Progenitor cell of endocrine pancreas (in vitro differentiated cells): ENCODE measurements at regions not wholly inside any gene's neighbourhood (a gene's known extent, or its start where the extent isn't known, plus 50 kb on each side); places are given as distances from the start of the nearest gene placed in this dataset.
"Not testable (repeated sequence)": the region's sequence is repeated elsewhere in the genome, so short reads cannot be mapped to it uniquely, and the experiment has no call there.

ENCODE experiments used
- DNase-seq: peaks from one replicate; pipeline ENCODE4 v3.0.0; 2021; ENCODE audit warnings: low spot score; ENCODE audit not compliant: unreplicated experiment
- H3K27ac Mint-ChIP-seq: 2 replicates; pipeline ENCODE4 v1.8.0; 2021; ENCODE audit warnings: mild to moderate bottlenecking, moderate library complexity, mixed read lengths
- H3K27me3 Mint-ChIP-seq: 2 replicates; pipeline ENCODE4 v1.8.0; 2021; ENCODE audit warnings: mixed read lengths
- H3K36me3 Mint-ChIP-seq: 2 replicates; pipeline ENCODE4 v1.8.0; 2022; ENCODE audit warnings: mixed read lengths; ENCODE audit not compliant: insufficient read depth
- H3K4me1 Mint-ChIP-seq: 2 replicates; pipeline ENCODE4 v1.8.0; 2021; ENCODE audit warnings: low read depth, mixed read lengths
- H3K4me3 Mint-ChIP-seq: 2 replicates; pipeline ENCODE4 v1.8.0; 2021; ENCODE audit warnings: low read depth, mild to moderate bottlenecking, moderate library complexity, mixed read lengths
- H3K9me3 Mint-ChIP-seq: 2 replicates; pipeline ENCODE4 v1.8.0; 2021; ENCODE audit warnings: low read depth, mixed read lengths
- CTCF ChIP-seq: fragments of 200-600 bp; sonication (generic); IDR thresholded peaks from one replicate; pipeline ENCODE4 v1.5.0; 2021; ENCODE audit warnings: antibody characterized with exemption, mild to moderate bottlenecking; ENCODE audit not compliant: unreplicated experiment

- no peak for TF ChIP-seq CTCF
- H3K4me3 Mint-ChIP-seq = no peak overlapping the region
- no peaks in the 10 kb centered on the region for H3K9me3 Mint-ChIP-seq
- H3K36me3 Mint-ChIP-seq = no peaks in the 10 kb centered on the region
- peak overlapping the region; percentile 67 for H3K27ac Mint-ChIP-seq
- no peak for DNase-seq
- H3K4me1 Mint-ChIP-seq = peaks cover 18% of the 10 kb centered on the region
- H3K27me3 Mint-ChIP-seq = no peaks in the 10 kb centered on the region
Observed at GRCh38 chr14:83058068-83058467, 1524.4 kb upstream of the SEL1L start.

- Mint-ChIP-seq H3K27ac (no peak overlapping the region), H3K27me3 (no peaks in the 10 kb centered on the region), H3K4me3 (no peak overlapping the region), H3K36me3 (no peaks in the 10 kb centered on the region), H3K9me3 (peaks cover 6% of the 10 kb centered on the region), H3K4me1 (peaks cover 3% of the 10 kb centered on the region)
- no peak for DNase-seq
- TF ChIP-seq CTCF = peak; percentile 70
Observed at GRCh38 chr14:83071888-83072501, 1538.3 kb upstream of the SEL1L start.

GRCh38 chr14:83085136-83085535 is 1551.5 kb upstream of the SEL1L start:
- TF ChIP-seq CTCF = no peak
- no peak overlapping the region for H3K27ac Mint-ChIP-seq
- H3K36me3 Mint-ChIP-seq = no peaks in the 10 kb centered on the region
- H3K4me3 Mint-ChIP-seq = no peak overlapping the region
- H3K27me3 Mint-ChIP-seq = no peaks in the 10 kb centered on the region
- peaks cover 4% of the 10 kb centered on the region for H3K4me1 Mint-ChIP-seq
- DNase-seq = no peak
- H3K9me3 Mint-ChIP-seq = no peaks in the 10 kb centered on the region

GRCh38 chr14:83085725-83086124 is 1552.1 kb upstream of the SEL1L start:
- Mint-ChIP-seq H3K27ac (no peak overlapping the region), H3K4me3 (no peak overlapping the region), H3K4me1 (peaks cover 4% of the 10 kb centered on the region), H3K27me3 (no peaks in the 10 kb centered on the region), H3K36me3 (no peaks in the 10 kb centered on the region), H3K9me3 (no peaks in the 10 kb centered on the region)
- TF ChIP-seq CTCF = no peak
- DNase-seq = no peak

- H3K27me3 Mint-ChIP-seq, H3K27ac Mint-ChIP-seq, DNase-seq, H3K4me3 Mint-ChIP-seq, H3K4me1 Mint-ChIP-seq, H3K9me3 Mint-ChIP-seq, H3K36me3 Mint-ChIP-seq: not testable (repeated sequence)
Observed at GRCh38 chr14:83091991-83092956, 1558.6 kb upstream of the SEL1L start.

GRCh38 chr14:83096092-83096491 is 1562.4 kb upstream of the SEL1L start:
- Mint-ChIP-seq H3K9me3 (peaks cover 3% of the 10 kb centered on the region), H3K27ac (no peak overlapping the region), H3K36me3 (no peaks in the 10 kb centered on the region), H3K4me1 (no peaks in the 10 kb centered on the region), H3K27me3 (no peaks in the 10 kb centered on the region), H3K4me3 (no peak overlapping the region)
- no peak for DNase-seq
- no peak for TF ChIP-seq CTCF
